HG03103 (cell line): ENCODE measurements at regions not wholly inside any gene's neighbourhood (a gene's known extent, or its start where the extent isn't known, plus 50 kb on each side); places are given as distances from the start of the nearest gene placed in this dataset.
"Not testable (repeated sequence)": the region's sequence is repeated elsewhere in the genome, so short reads cannot be mapped to it uniquely, and the experiment has no call there.

Source experiments
- ATAC-seq: cut with Tn5 transposase; IDR thresholded peaks from one replicate; pipeline ENCODE4 v1.9.1; 2021; ENCODE audit warnings: low read depth; ENCODE audit not compliant: unreplicated experiment

DNA sequence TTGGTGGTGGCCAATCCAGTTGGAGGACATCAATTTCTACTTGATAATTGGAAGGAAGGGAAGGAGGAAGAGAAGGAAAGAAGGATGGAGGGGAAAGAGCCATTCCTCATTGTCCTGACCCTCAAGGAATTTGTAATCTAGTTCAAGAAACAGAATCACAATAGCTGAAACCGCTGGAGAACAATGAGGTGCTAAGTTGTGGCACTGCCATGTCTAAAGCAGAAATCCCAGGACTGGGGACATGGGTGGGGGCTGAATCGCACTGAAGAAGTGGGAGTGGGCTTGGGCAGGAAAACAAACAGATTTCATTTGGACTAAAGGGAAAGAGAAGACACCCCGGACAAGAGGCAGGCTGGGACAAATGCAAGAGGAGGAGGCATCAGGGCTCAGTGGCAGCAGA, 183.6 kb downstream of the UACA start:
- ATAC-seq, result no peak

DNA sequence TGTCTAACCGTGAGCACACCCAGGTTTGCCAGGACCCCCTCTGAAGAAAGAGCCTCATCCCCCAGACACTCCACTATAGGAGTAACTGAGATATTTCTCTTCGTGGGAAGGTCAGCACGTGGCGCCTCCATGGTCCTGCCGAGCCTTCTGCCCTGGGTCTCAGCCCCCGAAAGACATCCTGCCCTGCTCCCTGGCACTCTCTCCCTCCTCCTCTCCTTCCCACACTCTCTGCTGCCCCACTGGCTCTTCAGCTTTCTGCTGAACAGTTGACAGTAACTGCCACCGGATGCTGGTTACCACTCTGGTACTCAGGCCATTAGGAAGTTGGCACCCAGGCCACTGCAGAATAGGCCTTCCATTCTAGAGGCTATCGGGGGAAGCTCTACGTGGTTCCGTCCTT, 185.2 kb downstream of the UACA start:
- ATAC-seq, result no peak

DNA sequence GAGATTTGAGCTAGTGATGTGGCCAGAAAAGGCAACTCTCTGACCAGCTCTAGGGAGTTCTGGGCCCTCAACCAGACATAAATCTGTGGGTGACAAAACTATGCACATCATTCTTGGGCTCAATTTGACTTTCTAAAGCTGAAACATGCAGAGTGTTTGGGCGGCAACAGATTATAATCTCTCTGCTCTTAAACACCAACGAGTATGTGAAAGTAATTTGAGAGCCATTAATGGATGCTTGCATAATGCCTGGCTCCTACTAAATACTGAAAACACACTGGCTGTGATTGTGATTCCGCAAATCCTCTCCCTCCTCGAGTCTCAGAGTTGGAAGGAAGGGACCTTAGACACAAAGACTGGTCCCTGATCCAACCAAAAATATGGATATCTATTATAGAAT, 186.7 kb downstream of the UACA start:
- ATAC-seq, result no peak

GRCh38 chr15:70576276-70576675, 187.1 kb downstream of the UACA start:
- no peak for ATAC-seq

DNA sequence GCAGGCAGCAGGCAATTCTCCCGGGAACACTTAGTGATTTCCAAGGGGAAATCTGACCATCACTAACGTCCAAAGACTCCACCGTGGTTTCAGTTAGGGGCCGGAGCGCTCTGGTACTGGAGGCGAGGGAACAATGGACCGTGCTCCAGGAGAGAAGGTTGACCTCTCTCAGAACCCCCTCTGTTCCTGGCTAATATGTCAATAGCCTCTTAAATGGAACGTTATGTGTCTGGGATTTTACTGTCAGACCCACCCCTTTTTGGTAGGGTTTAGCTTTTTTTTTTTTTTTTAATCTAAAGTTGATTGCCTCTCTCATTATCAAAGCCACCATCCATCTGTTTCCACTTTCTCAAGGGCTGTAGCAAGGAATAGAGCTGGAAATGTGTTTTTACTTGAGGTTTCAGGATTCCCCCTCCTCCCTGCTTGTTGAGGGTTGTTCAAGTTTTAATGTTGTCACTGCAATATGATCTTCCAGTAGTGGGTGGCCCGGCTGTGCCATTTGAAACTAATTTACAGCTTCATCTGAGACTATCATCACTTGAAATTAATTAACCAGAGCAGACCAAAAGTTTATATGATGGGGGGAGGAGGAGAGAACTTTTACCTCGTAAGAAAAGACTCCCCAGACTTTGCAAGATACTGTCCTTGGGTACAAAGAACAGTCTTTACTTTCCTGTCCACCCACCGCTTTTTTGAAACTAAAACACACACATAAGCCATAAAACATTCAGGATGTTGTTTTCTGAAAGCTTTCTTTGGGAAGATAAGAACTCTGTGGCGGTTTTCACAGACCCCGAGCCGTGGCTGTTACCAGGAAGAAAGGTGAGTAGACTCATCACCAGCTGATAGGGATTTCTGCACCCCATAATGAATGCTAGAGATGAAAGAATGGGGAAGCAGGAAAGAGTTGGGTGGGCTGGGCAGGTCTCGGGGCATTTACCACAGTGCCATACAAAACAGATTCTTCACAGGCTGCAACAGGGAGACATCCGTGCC, 187.8 kb downstream of the UACA start:
- no peak for ATAC-seq

DNA sequence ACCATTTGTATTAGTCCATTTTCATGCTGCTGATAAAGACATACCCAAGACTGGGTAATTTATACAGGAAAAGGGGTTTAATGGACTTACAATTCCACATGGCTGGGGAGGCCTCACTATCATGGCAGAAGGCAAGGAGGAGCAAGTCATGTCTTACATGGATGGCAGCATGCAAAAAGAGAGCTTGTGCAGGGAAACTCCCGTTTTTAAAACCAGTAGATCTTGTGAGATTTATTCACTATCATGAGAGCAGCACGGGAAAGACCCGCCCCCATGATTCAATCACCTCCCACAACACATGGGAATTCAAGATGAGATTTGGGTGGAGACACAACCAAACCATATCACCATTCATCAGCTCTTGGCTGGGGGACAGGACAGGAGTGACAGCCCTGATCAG, 189.0 kb downstream of the UACA start:
- not testable (repeated sequence) for ATAC-seq

DNA sequence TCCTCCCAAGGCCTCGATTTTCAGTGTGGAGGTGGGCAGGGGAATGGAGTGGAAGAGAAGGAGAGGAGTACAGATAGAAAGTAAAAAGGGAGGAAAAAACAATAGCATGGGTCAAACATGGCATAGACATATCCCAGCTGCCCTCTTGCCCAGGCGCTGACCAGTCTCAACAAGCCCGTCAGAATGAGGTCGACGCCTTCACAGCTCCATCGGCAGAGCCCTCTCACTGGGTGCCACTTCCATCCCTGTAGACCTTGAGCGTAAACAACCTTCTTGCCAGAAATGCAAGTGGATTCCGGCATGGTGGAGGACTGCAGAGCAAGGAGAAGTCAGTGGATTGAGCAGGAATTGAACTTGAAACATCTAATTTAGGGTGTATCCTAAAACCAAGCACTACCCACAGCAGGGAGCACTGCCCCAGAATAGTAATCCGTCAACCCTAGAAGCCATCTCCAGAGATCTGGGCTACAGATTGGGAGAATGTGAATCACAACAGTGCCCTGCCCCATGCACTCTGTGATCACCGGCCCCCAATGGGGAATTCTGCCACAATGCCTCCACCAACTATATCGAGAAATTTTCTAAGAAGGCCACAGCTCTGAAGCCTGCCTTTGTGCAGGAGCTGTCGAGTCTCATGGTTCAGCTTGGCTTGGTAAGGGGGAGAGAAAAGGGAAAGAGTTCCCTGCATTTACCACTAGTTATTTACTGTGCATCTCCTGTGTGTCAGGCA, 190.1 kb downstream of the UACA start:
- no peak for ATAC-seq

- no peak for ATAC-seq
These were observed 193.6 kb downstream of the UACA start for GRCh38 chr15:70569714-70570231.

DNA sequence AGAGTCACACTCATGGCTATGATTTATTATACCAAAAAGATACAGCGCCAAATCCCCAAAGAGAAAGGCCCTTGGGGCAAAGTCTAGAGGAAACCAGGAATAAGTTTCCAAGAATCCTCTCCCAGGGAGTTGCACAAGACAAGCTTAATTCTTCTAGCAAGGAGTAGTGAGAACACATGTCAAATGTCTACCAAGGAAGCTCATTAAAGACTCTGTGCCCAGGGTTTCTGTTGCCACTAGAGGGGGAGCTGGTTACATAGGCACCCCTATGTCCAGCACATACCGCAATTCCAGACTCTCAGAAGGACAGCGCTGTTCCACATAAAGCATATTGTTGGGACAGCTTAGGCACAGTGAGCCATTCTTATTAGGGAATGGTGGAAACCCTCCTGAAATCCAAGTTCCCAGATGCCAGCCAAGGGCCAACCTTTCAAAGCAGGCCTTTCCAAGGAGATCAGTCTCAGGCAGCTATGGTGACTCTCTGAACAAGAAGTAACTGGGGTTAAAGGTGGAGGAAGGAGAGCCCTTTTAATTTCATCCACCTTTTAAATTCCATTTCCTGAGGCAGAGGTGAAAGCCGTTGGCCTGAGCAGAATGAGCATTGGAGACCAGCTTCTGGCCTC, 194.2 kb downstream of the UACA start:
- ATAC-seq, result no peak

DNA sequence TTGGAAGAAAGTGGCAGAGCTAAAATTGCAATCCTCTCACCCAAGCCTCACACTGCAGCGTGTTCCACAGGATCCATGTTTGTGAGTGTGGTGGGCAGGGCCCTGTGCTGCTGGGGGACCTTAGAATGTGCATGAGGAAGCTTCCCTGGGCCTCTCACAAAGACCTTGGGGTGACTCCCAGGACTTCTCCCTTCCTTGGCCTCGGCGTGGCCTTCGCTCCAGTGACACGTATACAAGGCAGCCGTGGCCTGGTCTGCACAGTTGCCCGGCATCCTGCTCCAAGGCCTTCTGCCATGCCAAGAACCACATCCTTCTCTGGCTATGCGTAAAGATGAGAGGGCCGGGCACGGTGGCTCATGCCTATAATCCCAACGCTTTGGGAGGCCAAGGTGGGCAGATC, 196.4 kb downstream of the UACA start:
- ATAC-seq, result no peak

DNA sequence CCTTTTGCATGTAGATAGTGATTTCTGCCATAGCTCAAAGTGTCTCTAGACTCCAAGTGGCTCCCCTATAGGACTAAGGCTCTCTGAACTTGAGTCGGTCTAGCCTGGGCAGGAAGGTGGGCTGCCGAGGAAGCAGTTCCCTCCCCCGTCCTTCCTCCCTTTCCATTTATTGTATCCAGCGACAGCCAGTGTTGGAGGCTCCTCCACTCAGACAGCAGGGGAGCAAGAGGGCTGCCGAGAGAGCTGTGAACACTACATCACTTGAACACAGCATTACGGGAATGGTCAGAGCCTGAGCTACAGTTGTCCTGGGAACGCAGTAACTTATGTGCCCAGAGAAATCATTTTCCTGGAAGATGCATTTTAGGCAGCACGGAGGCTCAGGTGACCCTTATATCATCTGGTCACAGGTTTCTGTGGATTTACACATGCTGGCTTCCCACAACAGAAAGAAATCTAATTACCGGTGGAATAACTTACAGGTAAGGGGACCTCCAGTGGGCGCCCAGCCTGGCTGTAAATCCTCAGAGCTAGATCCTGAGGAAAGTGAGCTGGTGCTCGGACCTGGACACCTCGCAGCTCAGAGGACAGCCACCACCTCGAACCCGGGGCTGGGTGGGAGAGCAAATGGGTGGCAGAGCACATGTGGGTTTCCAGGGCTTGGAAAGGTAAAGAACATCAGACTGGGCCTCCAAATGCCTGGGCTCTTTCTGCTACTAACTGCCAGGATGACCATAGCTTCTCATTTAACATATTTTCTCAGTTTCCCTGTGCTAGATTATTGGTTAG, 197.1 kb downstream of the UACA start:
- ATAC-seq, result no peak

DNA sequence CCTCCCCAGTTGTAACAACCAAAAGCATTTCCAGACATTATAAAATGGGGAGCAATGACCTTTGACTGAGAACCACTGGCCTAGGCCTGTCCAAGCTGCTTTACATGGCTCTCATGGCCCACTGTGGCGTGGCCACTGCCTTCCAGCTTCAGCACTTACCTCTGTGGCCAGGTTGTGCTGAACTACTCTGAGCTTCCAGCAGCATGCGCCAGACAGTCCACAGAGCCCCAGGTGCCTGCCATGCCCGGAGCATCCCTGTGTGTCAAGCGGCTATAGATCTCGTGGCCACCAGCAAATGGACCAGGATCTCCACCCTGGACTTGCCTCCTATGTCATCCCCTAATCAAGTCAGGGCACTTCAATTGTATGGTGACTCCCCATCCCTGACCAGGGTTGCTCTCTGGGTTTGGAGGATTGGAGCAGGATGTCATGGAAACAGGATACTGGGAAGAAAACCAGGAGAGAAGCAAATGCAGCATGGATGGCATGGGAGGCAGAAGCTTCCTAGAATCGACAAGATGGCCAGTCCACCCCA, 199.7 kb downstream of the UACA start:
- ATAC-seq, result no peak

- no peak for ATAC-seq
These were observed 200.5 kb downstream of the UACA start for GRCh38 chr15:70562906-70563305.

DNA sequence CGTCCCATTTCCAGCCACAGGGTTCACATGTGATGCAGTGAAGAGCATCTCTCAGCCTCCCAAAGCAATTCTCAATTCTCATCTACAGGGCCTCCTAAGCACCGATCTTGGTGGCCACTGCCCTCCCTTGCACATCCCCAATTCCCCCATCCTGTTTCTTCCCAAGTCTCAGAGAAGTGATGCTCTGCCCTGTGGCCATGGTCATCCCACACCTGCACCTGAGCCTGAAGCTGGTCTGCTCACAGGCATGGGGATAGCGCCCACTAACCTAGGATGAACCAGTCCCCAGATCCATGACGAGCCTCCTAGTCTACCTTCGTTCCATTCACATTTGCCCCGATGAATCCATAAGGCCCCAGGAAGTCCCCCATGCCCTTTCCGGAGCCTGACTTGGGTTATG, 201.5 kb downstream of the UACA start:
- no peak for ATAC-seq

DNA sequence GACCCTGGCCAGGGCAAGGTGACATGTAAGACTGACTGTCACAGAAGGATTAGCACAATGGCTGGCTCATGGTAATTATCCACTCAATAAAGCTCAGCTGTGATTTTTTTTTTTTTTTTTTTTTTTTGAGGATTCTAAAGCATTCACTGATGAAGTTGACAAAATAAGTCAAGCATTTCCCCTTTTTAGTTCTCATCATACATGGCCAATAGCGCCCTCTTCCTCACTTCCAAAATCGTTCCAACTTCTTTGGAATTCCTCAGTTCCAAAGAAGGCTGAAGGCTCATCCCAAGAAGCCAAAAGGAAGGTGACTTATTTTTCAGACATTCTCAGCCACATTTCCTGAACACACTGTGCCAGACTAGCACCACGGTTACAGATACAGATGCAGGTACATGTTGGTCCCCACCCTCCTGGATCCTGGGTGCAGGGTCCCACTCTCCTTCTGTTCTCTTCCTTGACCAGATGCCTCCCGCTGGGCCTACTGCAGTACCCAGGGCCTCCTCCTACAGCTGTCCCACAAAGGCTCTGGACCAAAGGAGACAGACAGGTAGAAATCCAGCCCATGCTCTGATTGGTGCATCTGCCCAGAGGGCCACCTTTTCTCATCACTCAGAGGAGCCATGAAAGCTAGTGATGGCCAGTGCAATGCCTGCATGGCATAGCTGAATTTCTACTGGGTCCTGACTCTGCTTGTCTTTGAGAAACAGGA, 202.6 kb downstream of the UACA start:
- no peak for ATAC-seq

- no peak for ATAC-seq
These were observed 203.8 kb downstream of the UACA start for GRCh38 chr15:70559265-70560239.

- no peak for ATAC-seq
These were observed 204.7 kb downstream of the UACA start for GRCh38 chr15:70558406-70559264.
